ENCODE measurements at regions not wholly inside any gene's neighbourhood (a gene's known extent, or its start where the extent isn't known, plus 50 kb on each side); places are given as distances from the start of the nearest gene placed in this dataset.

- no peak overlapping the region for H2BK12ac ChIP-seq (ENCODE audit: low read length)
- H2BK120ac ChIP-seq (ENCODE audit: low read depth, low read length) = no peak overlapping the region
- H2BK15ac ChIP-seq (ENCODE audit: low read length) = no peak overlapping the region
- no CpG with 5 or more reads among the region's 2 CpGs for WGBS, 2 donors (ENCODE audit: extremely low coverage in 2 of 2, insufficient read length in 2 of 2, insufficient replicate concordance in 1 of 2)
- no peak overlapping the region for H3K4me3 ChIP-seq (ENCODE audit: low read length in 2 of 2)
- H3K27ac ChIP-seq (replicated peaks; ENCODE audit: low read length) = no peak overlapping the region
- H3K18ac ChIP-seq (ENCODE audit: low read length) = no peak overlapping the region
- H3K9me3 ChIP-seq (replicated peaks in 1 of 2; ENCODE audit: control insufficient read depth in 2 of 2, insufficient read depth in 1 of 2, low read depth in 1 of 2, low read length in 2 of 2) = peaks cover 0 to 2% of the 10 kb centered on the region in 2 donors
- no peaks in the 10 kb centered on the region for H3K27me3 ChIP-seq (ENCODE audit: control insufficient read depth in 3 of 3, insufficient read depth in 3 of 3, low read depth in 1 of 3, low read length in 3 of 3)
- no peaks in the 10 kb centered on the region for H3K36me3 ChIP-seq (replicated peaks in 1 of 2; ENCODE audit: control insufficient read depth in 2 of 2, insufficient read depth in 2 of 2, low read length in 2 of 2)
- H3K9ac ChIP-seq (ENCODE audit: low read depth, low read length, poor library complexity) = no peak overlapping the region
- no peak overlapping the region for H4K8ac ChIP-seq (ENCODE audit: low read depth, low read length)
- H3K23ac ChIP-seq (ENCODE audit: low read depth, low read length, poor library complexity) = no peak overlapping the region
- H3K4ac ChIP-seq (ENCODE audit: low read length) = no peak overlapping the region
- no peak overlapping the region for H2BK5ac ChIP-seq (ENCODE audit: low read length)
- no peak overlapping the region for H2AFZ ChIP-seq (ENCODE audit: low read length)
- H3K79me1 ChIP-seq (ENCODE audit: low read depth, low read length) = no peaks in the 10 kb centered on the region
- no peak overlapping the region for H3K4me2 ChIP-seq (ENCODE audit: insufficient read depth, low read length, poor library complexity, severe bottlenecking)
- no peaks in the 10 kb centered on the region for H3K4me1 ChIP-seq (ENCODE audit: control insufficient read depth in 2 of 2, insufficient read depth in 1 of 2, low read depth in 1 of 2, low read length in 2 of 2)
- no peak overlapping the region for H2AK5ac ChIP-seq (ENCODE audit: low read depth, low read length)
- no peak overlapping the region for H3K14ac ChIP-seq (ENCODE audit: low read length)
- no peak overlapping the region for H4K91ac ChIP-seq (ENCODE audit: low read depth, low read length, poor library complexity)
- DNase-seq (ENCODE audit: low spot score) = no peak
These were observed 1167.3 kb downstream of the UQCRFS1 start for GRCh38 chr19:28045621-28046020.

- no peaks in the 10 kb centered on the region for H3K79me1 ChIP-seq (ENCODE audit: low read depth, low read length)
- no peak overlapping the region for H2AK5ac ChIP-seq (ENCODE audit: low read depth, low read length)
- no peak overlapping the region for H2BK12ac ChIP-seq (ENCODE audit: low read length)
- H4K91ac ChIP-seq (ENCODE audit: low read depth, low read length, poor library complexity) = no peak overlapping the region
- H3K36me3 ChIP-seq (replicated peaks in 1 of 2; ENCODE audit: control insufficient read depth in 2 of 2, insufficient read depth in 2 of 2, low read length in 2 of 2) = no peaks in the 10 kb centered on the region
- no peak overlapping the region for H3K4me3 ChIP-seq (ENCODE audit: low read length in 2 of 2)
- WGBS, 2 donors (ENCODE audit: extremely low coverage in 2 of 2, insufficient read length in 2 of 2, insufficient replicate concordance in 1 of 2) = no CpG with 5 or more reads among the region's 4 CpGs
- H3K9me3 ChIP-seq (replicated peaks in 1 of 2; ENCODE audit: control insufficient read depth in 2 of 2, insufficient read depth in 1 of 2, low read depth in 1 of 2, low read length in 2 of 2) = peaks cover 0 to 2% of the 10 kb centered on the region in 2 donors
- no peak for DNase-seq (ENCODE audit: low spot score)
- no peak overlapping the region for H3K14ac ChIP-seq (ENCODE audit: low read length)
- no peak overlapping the region for H3K27ac ChIP-seq (replicated peaks; ENCODE audit: low read length)
- no peak overlapping the region for H3K4ac ChIP-seq (ENCODE audit: low read length)
- no peaks in the 10 kb centered on the region for H3K4me1 ChIP-seq (ENCODE audit: control insufficient read depth in 2 of 2, insufficient read depth in 1 of 2, low read depth in 1 of 2, low read length in 2 of 2)
- H2BK120ac ChIP-seq (ENCODE audit: low read depth, low read length) = no peak overlapping the region
- H3K27me3 ChIP-seq (ENCODE audit: control insufficient read depth in 3 of 3, insufficient read depth in 3 of 3, low read depth in 1 of 3, low read length in 3 of 3) = no peaks in the 10 kb centered on the region
- no peak overlapping the region for H3K9ac ChIP-seq (ENCODE audit: low read depth, low read length, poor library complexity)
- no peak overlapping the region for H2BK5ac ChIP-seq (ENCODE audit: low read length)
- no peak overlapping the region for H4K8ac ChIP-seq (ENCODE audit: low read depth, low read length)
- H3K18ac ChIP-seq (ENCODE audit: low read length) = no peak overlapping the region
- H3K23ac ChIP-seq (ENCODE audit: low read depth, low read length, poor library complexity) = no peak overlapping the region
- H2BK15ac ChIP-seq (ENCODE audit: low read length) = no peak overlapping the region
- H3K4me2 ChIP-seq (ENCODE audit: insufficient read depth, low read length, poor library complexity, severe bottlenecking) = no peak overlapping the region
- no peak overlapping the region for H2AFZ ChIP-seq (ENCODE audit: low read length)
These were observed 1168.5 kb downstream of the UQCRFS1 start for GRCh38 chr19:28044477-28044876.

- Histone ChIP-seq H3K4ac (ENCODE audit: low read length) (no peak overlapping the region), H3K4me2 (ENCODE audit: insufficient read depth, low read length, poor library complexity, severe bottlenecking) (no peak overlapping the region), H3K14ac (ENCODE audit: low read length) (no peak overlapping the region), H2AK5ac (ENCODE audit: low read depth, low read length) (no peak overlapping the region), H3K9me3 (replicated peaks in 1 of 2; ENCODE audit: control insufficient read depth in 2 of 2, insufficient read depth in 1 of 2, low read depth in 1 of 2, low read length in 2 of 2) (peaks cover 0 to 2% of the 10 kb centered on the region in 2 donors), H3K9ac (ENCODE audit: low read depth, low read length, poor library complexity) (no peak overlapping the region), H2BK5ac (ENCODE audit: low read length) (no peak overlapping the region), H3K27ac (replicated peaks; ENCODE audit: low read length) (no peak overlapping the region), H2AFZ (ENCODE audit: low read length) (no peak overlapping the region), H3K4me3 (ENCODE audit: low read length in 2 of 2) (no peak overlapping the region), H2BK12ac (ENCODE audit: low read length) (no peak overlapping the region), H3K23ac (ENCODE audit: low read depth, low read length, poor library complexity) (no peak overlapping the region), H3K4me1 (ENCODE audit: control insufficient read depth in 2 of 2, insufficient read depth in 1 of 2, low read depth in 1 of 2, low read length in 2 of 2) (peaks cover 0 to 2% of the 10 kb centered on the region in 2 donors), H3K18ac (ENCODE audit: low read length) (no peak overlapping the region), H3K36me3 (replicated peaks in 1 of 2; ENCODE audit: control insufficient read depth in 2 of 2, insufficient read depth in 2 of 2, low read length in 2 of 2) (no peaks in the 10 kb centered on the region), H4K8ac (ENCODE audit: low read depth, low read length) (no peak overlapping the region), H3K27me3 (ENCODE audit: control insufficient read depth in 3 of 3, insufficient read depth in 3 of 3, low read depth in 1 of 3, low read length in 3 of 3) (no peaks in the 10 kb centered on the region), H3K79me1 (ENCODE audit: low read depth, low read length) (no peaks in the 10 kb centered on the region), H4K91ac (ENCODE audit: low read depth, low read length, poor library complexity) (no peak overlapping the region), H2BK120ac (ENCODE audit: low read depth, low read length) (no peak overlapping the region), H2BK15ac (ENCODE audit: low read length) (no peak overlapping the region)
- WGBS, 2 donors (ENCODE audit: extremely low coverage in 2 of 2, insufficient read length in 2 of 2, insufficient replicate concordance in 1 of 2) = no CpG with 5 or more reads among the region's 4 CpGs
- DNase-seq (ENCODE audit: low spot score) = no peak
These were observed 1170.4 kb downstream of the UQCRFS1 start for GRCh38 chr19:28042516-28042915.

DNA sequence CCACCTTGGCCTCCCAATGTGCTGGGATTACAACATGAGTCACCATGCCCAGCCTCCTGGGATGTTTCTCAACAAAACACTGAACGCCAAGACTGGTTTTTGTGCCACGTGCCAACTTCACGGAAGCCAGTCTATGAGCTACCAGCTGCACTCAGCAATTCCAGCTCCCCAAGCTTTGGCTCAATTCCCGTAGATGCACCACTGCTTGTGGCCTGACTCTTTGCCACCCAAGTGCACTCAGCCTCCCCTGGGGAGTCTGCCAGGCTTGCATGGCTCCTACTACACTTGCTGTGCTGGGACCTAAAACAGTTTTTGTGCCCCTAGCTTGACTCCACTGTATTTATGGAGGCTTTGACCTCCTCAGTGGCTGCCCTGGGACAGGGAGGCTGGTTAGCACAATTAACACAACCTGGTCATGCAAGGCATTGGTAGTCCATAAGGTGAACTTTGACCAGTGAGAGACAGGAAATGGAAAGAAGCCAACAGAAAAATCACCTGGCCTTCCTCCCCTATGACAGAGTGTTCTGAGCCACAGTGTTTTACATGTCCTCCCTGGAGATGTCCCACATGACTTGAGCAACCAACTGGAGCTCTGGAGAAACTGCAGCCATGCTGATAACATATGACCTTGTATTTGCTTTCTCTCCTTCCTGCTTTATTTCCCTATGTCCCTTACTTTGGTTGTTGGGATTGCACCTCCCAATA, 1173.1 kb downstream of the UQCRFS1 start:
- H3K23ac ChIP-seq (ENCODE audit: low read depth, low read length, poor library complexity) = no peak overlapping the region
- H4K8ac ChIP-seq (ENCODE audit: low read depth, low read length) = no peak overlapping the region
- H3K4me1 ChIP-seq (ENCODE audit: control insufficient read depth in 2 of 2, insufficient read depth in 1 of 2, low read depth in 1 of 2, low read length in 2 of 2) = peaks cover 0 to 2% of the 10 kb centered on the region in 2 donors
- H3K36me3 ChIP-seq (replicated peaks in 1 of 2; ENCODE audit: control insufficient read depth in 2 of 2, insufficient read depth in 2 of 2, low read length in 2 of 2) = no peaks in the 10 kb centered on the region
- H3K9me3 ChIP-seq (replicated peaks in 1 of 2; ENCODE audit: control insufficient read depth in 2 of 2, insufficient read depth in 1 of 2, low read depth in 1 of 2, low read length in 2 of 2) = no peaks in the 10 kb centered on the region
- no peak overlapping the region for H2BK15ac ChIP-seq (ENCODE audit: low read length)
- H2AFZ ChIP-seq (ENCODE audit: low read length) = no peak overlapping the region
- no peak overlapping the region for H3K4me3 ChIP-seq (ENCODE audit: low read length in 2 of 2)
- H3K14ac ChIP-seq (ENCODE audit: low read length) = no peak overlapping the region
- no peak overlapping the region for H3K9ac ChIP-seq (ENCODE audit: low read depth, low read length, poor library complexity)
- H3K79me1 ChIP-seq (ENCODE audit: low read depth, low read length) = no peaks in the 10 kb centered on the region
- H3K18ac ChIP-seq (ENCODE audit: low read length) = no peak overlapping the region
- no peak overlapping the region for H2BK12ac ChIP-seq (ENCODE audit: low read length)
- no peak overlapping the region for H4K91ac ChIP-seq (ENCODE audit: low read depth, low read length, poor library complexity)
- no peak overlapping the region for H2AK5ac ChIP-seq (ENCODE audit: low read depth, low read length)
- H3K27ac ChIP-seq (replicated peaks; ENCODE audit: low read length) = no peak overlapping the region
- H2BK120ac ChIP-seq (ENCODE audit: low read depth, low read length) = no peak overlapping the region
- no peak overlapping the region for H2BK5ac ChIP-seq (ENCODE audit: low read length)
- H3K4me2 ChIP-seq (ENCODE audit: insufficient read depth, low read length, poor library complexity, severe bottlenecking) = no peak overlapping the region
- no peaks in the 10 kb centered on the region for H3K27me3 ChIP-seq (ENCODE audit: control insufficient read depth in 3 of 3, insufficient read depth in 3 of 3, low read depth in 1 of 3, low read length in 3 of 3)
- no peak overlapping the region for H3K4ac ChIP-seq (ENCODE audit: low read length)
- WGBS, 2 donors (ENCODE audit: extremely low coverage in 2 of 2, insufficient read length in 2 of 2, insufficient replicate concordance in 1 of 2) = no CpG with 5 or more reads among the region's 4 CpGs
- DNase-seq (ENCODE audit: low spot score) = no peak

All from neuronal stem cell (in vitro differentiated cells).